Upper lobe of right lung (tissue), 1 donor: ENCODE measurements at regions not wholly inside any gene's neighbourhood (a gene's known extent, or its start where the extent isn't known, plus 50 kb on each side); places are given as distances from the start of the nearest gene placed in this dataset.
A peak's percentile ranks its signal among the peaks of the same experiment; 100 is the strongest.

ENCODE experiments used
- ATAC-seq: fragments of 200-7000 bp; cut with Tn5 transposase; one replicate; pipeline ENCODE4 v1.9.1; 2020; ENCODE audit warnings: mild to moderate bottlenecking, moderate library complexity
- DNase-seq: peaks from one replicate; pipeline ENCODE4 v3.0.0-alpha.2; 2020
- H3K27ac ChIP-seq: fragments of 200-600 bp; one replicate; pipeline ENCODE4 v1.8.0; 2022
- H3K27me3 ChIP-seq: fragments of 200-600 bp; one replicate; pipeline ENCODE4 v1.8.0; 2022; ENCODE audit warnings: mild to moderate bottlenecking
- H3K36me3 ChIP-seq: fragments of 200-600 bp; one replicate; pipeline ENCODE4 v1.8.0; 2022
- H3K4me1 ChIP-seq: fragments of 200-600 bp; one replicate; pipeline ENCODE4 v1.8.0; 2022
- H3K4me3 ChIP-seq: fragments of 200-600 bp; one replicate; pipeline ENCODE4 v1.8.0; 2022; ENCODE audit warnings: mild to moderate bottlenecking
- H3K9me3 ChIP-seq: fragments of 200-600 bp; one replicate; pipeline ENCODE4 v1.8.0; 2022
- intact Hi-C: fragments of 100-400 bp; cut with DNase I; formaldehyde crosslinking; loops from one replicate; pipeline ENCODE4 v1.11.0; 2022
- TF ChIP-seq, protein P1 (sequence below): fragments of 200-600 bp; IDR thresholded peaks from one replicate; pipeline ENCODE4 v1.8.0; 2022; ENCODE audit warnings: antibody characterized with exemption
- donor health status: DM: no; HTN: yes; CAD: no; lungs with severe emphysema.

DNA sequence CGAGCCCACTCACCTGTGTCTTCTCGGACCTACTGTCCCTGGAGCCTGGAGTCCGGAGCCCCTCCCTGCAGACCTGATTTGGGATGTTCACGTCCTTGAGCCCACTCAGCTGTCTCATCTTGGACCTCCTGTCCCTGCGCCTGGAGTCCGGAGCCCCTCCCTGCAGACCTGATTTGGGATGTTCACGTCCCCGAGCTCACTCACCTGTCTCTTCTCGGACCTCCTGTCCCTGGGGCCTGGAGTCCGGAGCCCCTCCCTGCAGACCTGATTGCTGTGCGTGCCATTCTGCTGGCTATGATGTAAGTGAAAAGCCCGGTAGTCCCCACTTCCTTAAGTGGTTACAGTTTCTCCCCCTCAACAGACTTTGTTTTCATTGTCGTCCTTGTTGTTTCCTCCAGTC is 867.1 kb downstream of the BRD1 start:
- DNase-seq, result no peak
- TF ChIP-seq, protein P1, sequence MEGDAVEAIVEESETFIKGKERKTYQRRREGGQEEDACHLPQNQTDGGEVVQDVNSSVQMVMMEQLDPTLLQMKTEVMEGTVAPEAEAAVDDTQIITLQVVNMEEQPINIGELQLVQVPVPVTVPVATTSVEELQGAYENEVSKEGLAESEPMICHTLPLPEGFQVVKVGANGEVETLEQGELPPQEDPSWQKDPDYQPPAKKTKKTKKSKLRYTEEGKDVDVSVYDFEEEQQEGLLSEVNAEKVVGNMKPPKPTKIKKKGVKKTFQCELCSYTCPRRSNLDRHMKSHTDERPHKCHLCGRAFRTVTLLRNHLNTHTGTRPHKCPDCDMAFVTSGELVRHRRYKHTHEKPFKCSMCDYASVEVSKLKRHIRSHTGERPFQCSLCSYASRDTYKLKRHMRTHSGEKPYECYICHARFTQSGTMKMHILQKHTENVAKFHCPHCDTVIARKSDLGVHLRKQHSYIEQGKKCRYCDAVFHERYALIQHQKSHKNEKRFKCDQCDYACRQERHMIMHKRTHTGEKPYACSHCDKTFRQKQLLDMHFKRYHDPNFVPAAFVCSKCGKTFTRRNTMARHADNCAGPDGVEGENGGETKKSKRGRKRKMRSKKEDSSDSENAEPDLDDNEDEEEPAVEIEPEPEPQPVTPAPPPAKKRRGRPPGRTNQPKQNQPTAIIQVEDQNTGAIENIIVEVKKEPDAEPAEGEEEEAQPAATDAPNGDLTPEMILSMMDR, result no peak
- no peak for ATAC-seq
- Histone ChIP-seq H3K9me3 (no peaks in the 10 kb centered on the region), H3K4me1 (no peaks in the 10 kb centered on the region), H3K27ac (no peak overlapping the region), H3K27me3 (peaks cover 18% of the 10 kb centered on the region), H3K36me3 (no peaks in the 10 kb centered on the region), H3K4me3 (no peak overlapping the region)
- intact Hi-C loops, result no loop called here

DNA sequence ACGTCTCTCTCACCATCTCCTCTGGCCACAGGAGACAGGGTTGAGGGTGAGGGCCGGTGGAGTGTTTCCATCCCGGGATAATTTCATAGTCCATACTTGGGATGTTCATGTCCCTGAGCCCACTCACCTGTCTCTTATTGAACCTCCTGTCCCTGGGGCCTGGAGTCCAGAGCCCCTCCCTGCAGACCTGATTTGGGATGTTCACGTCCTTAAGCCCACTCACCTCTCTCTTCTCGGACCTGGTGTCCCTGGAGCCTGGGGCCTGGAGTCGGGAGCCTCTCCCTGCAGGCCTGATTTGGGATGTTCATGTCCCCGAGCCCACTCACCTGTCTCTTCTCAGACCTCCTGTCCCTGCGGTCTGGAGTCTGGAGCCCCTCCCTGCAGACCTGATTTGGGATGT is 868.2 kb downstream of the BRD1 start:
- intact Hi-C loops, result no loop called here
- peak; percentile 34 for DNase-seq
- Histone ChIP-seq H3K4me3 (no peak overlapping the region), H3K27me3 (peaks cover 18% of the 10 kb centered on the region), H3K27ac (no peak overlapping the region), H3K4me1 (no peaks in the 10 kb centered on the region), H3K36me3 (no peaks in the 10 kb centered on the region), H3K9me3 (no peaks in the 10 kb centered on the region)
- TF ChIP-seq, protein P1, result no peak
- no peak for ATAC-seq

DNA sequence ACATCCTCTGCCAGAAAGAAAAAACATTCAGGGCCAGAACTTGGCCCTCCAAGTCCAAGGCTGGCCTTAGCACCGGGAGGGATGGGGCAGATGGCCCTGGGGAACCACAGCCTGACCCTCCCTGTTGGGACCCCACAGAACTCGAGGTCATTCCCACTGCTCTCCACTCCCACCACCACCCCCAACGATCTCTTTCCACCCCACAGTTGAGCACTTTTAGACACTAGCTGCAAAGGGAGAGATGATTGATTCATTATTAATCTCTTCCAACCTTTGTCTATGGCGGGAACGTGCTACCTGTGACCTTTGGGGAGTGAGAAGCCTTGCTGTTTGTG is 869.7 kb downstream of the BRD1 start:
- intact Hi-C loops, result no loop called here
- peaks cover 18% of the 10 kb centered on the region for H3K27me3 ChIP-seq
- no peak overlapping the region for H3K27ac ChIP-seq
- H3K36me3 ChIP-seq, result no peaks in the 10 kb centered on the region
- DNase-seq (no peak), ATAC-seq (no peak)
- H3K4me1 ChIP-seq, result no peaks in the 10 kb centered on the region
- H3K9me3 ChIP-seq, result no peaks in the 10 kb centered on the region
- TF ChIP-seq, protein P1, result no peak
- no peak overlapping the region for H3K4me3 ChIP-seq

DNA sequence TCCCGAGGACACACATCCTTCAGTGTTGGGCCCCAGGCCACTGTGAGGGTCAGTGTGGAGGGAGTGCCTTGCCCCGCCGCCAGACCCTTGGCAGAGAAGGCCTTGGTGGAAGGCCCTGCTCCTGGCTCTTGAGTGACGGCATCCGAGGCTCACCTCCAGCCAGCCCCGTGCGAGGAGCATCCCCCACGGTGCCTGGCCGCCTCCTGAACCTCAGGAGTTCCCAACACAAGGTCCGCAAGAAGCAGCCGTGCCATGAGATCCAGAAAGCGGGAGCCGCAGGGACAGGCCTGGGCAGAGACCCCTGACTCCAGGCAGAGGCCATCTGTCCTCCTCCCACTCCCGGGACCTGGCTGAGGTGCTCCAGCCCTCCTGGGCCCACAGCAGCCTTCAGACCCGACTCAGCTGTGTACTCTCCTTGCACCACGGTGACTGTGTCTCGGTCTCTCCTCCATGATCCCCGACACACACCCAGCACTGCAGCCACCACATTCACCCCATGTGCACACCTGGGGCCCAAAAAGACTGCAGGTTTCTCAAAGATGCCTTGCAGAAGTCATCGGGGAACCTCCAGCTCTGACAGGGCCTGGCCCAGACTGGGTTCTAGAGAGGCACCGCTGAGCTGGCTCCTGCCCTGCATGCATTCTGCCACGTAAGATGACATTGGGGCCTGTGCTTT is 870.2 kb downstream of the BRD1 start:
- Histone ChIP-seq H3K4me1 (no peaks in the 10 kb centered on the region), H3K27ac (no peak overlapping the region), H3K4me3 (no peak overlapping the region), H3K9me3 (no peaks in the 10 kb centered on the region), H3K27me3 (peaks cover 16% of the 10 kb centered on the region), H3K36me3 (no peaks in the 10 kb centered on the region)
- ATAC-seq, result peak; percentile 12
- DNase-seq, result peak; percentile 51
- TF ChIP-seq, protein P1, result no peak
- intact Hi-C loops, result no loop called here

DNA sequence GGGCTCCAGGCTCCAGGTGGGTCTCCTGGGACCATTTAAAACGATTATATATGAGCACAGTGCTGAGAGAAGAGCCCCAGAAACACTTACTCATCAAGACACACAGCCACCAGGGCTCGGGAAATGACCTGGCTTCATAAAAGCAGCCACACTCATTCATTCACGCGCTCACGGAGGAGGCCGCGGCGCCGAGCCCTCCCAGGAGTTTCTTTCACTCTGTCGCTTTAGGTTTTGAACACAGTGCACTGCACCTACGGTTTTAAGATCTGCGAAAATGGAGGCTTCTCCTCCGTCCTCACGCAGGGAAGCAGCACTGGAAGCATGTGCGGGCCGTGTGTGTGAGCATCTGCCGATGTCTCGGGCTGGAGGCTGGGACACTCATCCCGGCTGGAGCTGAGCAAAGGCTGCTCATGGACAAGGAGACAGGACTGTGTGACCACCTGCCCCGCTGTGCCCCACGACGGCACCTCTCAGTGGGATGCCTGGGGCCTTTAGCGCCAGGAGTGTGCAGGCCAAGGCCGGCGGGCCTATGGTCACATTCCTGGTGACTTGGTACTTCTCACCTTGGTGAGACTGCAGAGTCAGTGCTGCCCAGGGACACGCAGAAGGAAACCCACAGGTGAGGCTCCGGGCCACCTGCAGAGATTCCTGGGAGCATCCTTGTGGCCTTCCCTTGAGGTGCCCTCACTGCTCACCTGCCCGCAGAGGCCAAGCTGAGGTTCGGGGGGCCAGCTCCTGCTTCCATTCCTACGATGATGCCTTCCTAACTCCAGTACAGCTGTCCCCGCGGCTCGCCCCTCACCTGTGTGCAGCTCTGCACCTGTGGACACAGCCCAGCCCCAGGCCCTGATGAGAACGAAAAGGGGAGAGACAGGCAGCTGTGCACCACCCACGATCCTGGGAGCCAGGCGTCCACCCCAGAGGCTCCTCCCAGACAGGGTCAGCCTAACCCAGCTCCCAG is 872.0 kb downstream of the BRD1 start:
- Histone ChIP-seq H3K27ac (no peak overlapping the region), H3K9me3 (no peaks in the 10 kb centered on the region), H3K27me3 (peaks cover 2% of the 10 kb centered on the region), H3K36me3 (no peaks in the 10 kb centered on the region), H3K4me1 (no peaks in the 10 kb centered on the region), H3K4me3 (no peak overlapping the region)
- ATAC-seq, result peak; percentile 6
- TF ChIP-seq, protein P1, result no peak
- intact Hi-C loops, result no loop called here
- DNase-seq, result peak; percentile 61
